Retinal pigment epithelial cell (primary cell): ENCODE measurements at regions not wholly inside any gene's neighbourhood (a gene's known extent, or its start where the extent isn't known, plus 50 kb on each side); places are given as distances from the start of the nearest gene placed in this dataset.

Source experiments
- DNase-seq: peaks from one replicate; pipeline ENCODE4 v3.0.0-alpha.2; 2010; ENCODE audit warnings: low read depth
- H3K4me3 ChIP-seq: 2 replicates; pipeline ENCODE4 v1.5.1; 2011; ENCODE audit warnings: mild to moderate bottlenecking, low read length, control low read depth, moderate library complexity
- CTCF ChIP-seq: conservative IDR thresholded peaks from 2 replicates; pipeline ENCODE4 v1.5.1; 2011; ENCODE audit warnings: low read depth, low read length, control low read depth, inconsistent platforms

GRCh38 chr13:73934771-73935170, 199.4 kb downstream of the KLF12 start:
- no peak overlapping the region for H3K4me3 ChIP-seq
- no peak for DNase-seq

GRCh38 chr13:73934215-73934641, 200.0 kb downstream of the KLF12 start:
- H3K4me3 ChIP-seq = no peak overlapping the region
- DNase-seq = no peak
- no peak for TF ChIP-seq CTCF

More at GRCh38 chr13:73934771-73935170, 199.4 kb downstream of the KLF12 start:
- TF ChIP-seq CTCF = no peak

- no peak for DNase-seq
- no peak overlapping the region for H3K4me3 ChIP-seq
- TF ChIP-seq CTCF = no peak
Observed at GRCh38 chr13:73933795-73934194, 200.4 kb downstream of the KLF12 start.

GRCh38 chr13:73932091-73932490, 202.1 kb downstream of the KLF12 start:
- TF ChIP-seq CTCF = no peak
- no peak for DNase-seq

GRCh38 chr13:73929287-73929932, 204.8 kb downstream of the KLF12 start:
- no peak for DNase-seq
- H3K4me3 ChIP-seq = no peak overlapping the region
- TF ChIP-seq CTCF = no peak

More at GRCh38 chr13:73932091-73932490, 202.1 kb downstream of the KLF12 start:
- no peak overlapping the region for H3K4me3 ChIP-seq

GRCh38 chr13:73924607-73925006, 209.6 kb downstream of the KLF12 start:
- H3K4me3 ChIP-seq = no peak overlapping the region
- no peak for TF ChIP-seq CTCF
- DNase-seq = no peak

GRCh38 chr13:73922493-73923393, 211.5 kb downstream of the KLF12 start:
- no peak for DNase-seq
- TF ChIP-seq CTCF = no peak
- no peak overlapping the region for H3K4me3 ChIP-seq
